ENCODE measurements at regions not wholly inside any gene's neighbourhood (a gene's known extent, or its start where the extent isn't known, plus 50 kb on each side); places are given as distances from the start of the nearest gene placed in this dataset.

- no peak for DNase-seq (ENCODE audit: low spot score)
- in situ Hi-C loops (cut with MboI; ENCODE audit: low pct_unique_long_range_greater_than_20kb, low sequenced_read_pairs, unreplicated experiment), result no loop called here
- TF ChIP-seq CTCF (IDR thresholded peaks at IDR 0.05; ENCODE audit: extremely low read depth, insufficient read depth, missing control alignments), result no peak
Observed at GRCh38 chr9:515665-516064, 301.0 kb downstream of the DOCK8 start.

GRCh38 chr9:517993-518392 is 303.3 kb downstream of the DOCK8 start:
- no peak for TF ChIP-seq CTCF (IDR thresholded peaks at IDR 0.05; ENCODE audit: extremely low read depth, insufficient read depth, missing control alignments)
- in situ Hi-C loops (cut with MboI; ENCODE audit: low pct_unique_long_range_greater_than_20kb, low sequenced_read_pairs, unreplicated experiment), result no loop called here

GRCh38 chr9:518540-518939 is 303.9 kb downstream of the DOCK8 start:
- in situ Hi-C loops (cut with MboI; ENCODE audit: low pct_unique_long_range_greater_than_20kb, low sequenced_read_pairs, unreplicated experiment), result no loop called here
- TF ChIP-seq CTCF (IDR thresholded peaks at IDR 0.05; ENCODE audit: extremely low read depth, insufficient read depth, missing control alignments), result no peak
- no peak for DNase-seq (ENCODE audit: low spot score)

More at GRCh38 chr9:517993-518392, 303.3 kb downstream of the DOCK8 start:
- no peak for DNase-seq (ENCODE audit: low spot score)

GRCh38 chr9:519579-519978 is 304.9 kb downstream of the DOCK8 start:
- no peak for DNase-seq (ENCODE audit: low spot score)
- in situ Hi-C loops (cut with MboI; ENCODE audit: low pct_unique_long_range_greater_than_20kb, low sequenced_read_pairs, unreplicated experiment), result no loop called here
- no peak for TF ChIP-seq CTCF (IDR thresholded peaks at IDR 0.05; ENCODE audit: extremely low read depth, insufficient read depth, missing control alignments)

- no peak for TF ChIP-seq CTCF (IDR thresholded peaks at IDR 0.05; ENCODE audit: extremely low read depth, insufficient read depth, missing control alignments)
- in situ Hi-C loops (cut with MboI; ENCODE audit: low pct_unique_long_range_greater_than_20kb, low sequenced_read_pairs, unreplicated experiment), result no loop called here
- DNase-seq (ENCODE audit: low spot score), result no peak
Observed at GRCh38 chr9:520302-520701, 305.6 kb downstream of the DOCK8 start.

GRCh38 chr9:522190-522589 is 307.5 kb downstream of the DOCK8 start:
- no peak for TF ChIP-seq CTCF (IDR thresholded peaks at IDR 0.05; ENCODE audit: extremely low read depth, insufficient read depth, missing control alignments)
- no peak for DNase-seq (ENCODE audit: low spot score)
- in situ Hi-C loops (cut with MboI; ENCODE audit: low pct_unique_long_range_greater_than_20kb, low sequenced_read_pairs, unreplicated experiment), result no loop called here

GRCh38 chr9:522658-523057 is 308.0 kb downstream of the DOCK8 start:
- in situ Hi-C loops (cut with MboI; ENCODE audit: low pct_unique_long_range_greater_than_20kb, low sequenced_read_pairs, unreplicated experiment), result no loop called here
- no peak for DNase-seq (ENCODE audit: low spot score)

More at GRCh38 chr9:522658-523057, 308.0 kb downstream of the DOCK8 start:
- TF ChIP-seq CTCF (IDR thresholded peaks at IDR 0.05; ENCODE audit: extremely low read depth, insufficient read depth, missing control alignments), result no peak
